HG02623 (cell line): ENCODE measurements at regions not wholly inside any gene's neighbourhood (a gene's known extent, or its start where the extent isn't known, plus 50 kb on each side); places are given as distances from the start of the nearest gene placed in this dataset.

ENCODE experiments used
- ATAC-seq: cut with Tn5 transposase; IDR thresholded peaks from one replicate; pipeline ENCODE4 v1.9.1; 2021; ENCODE audit warnings: moderate library complexity; ENCODE audit not compliant: unreplicated experiment

DNA sequence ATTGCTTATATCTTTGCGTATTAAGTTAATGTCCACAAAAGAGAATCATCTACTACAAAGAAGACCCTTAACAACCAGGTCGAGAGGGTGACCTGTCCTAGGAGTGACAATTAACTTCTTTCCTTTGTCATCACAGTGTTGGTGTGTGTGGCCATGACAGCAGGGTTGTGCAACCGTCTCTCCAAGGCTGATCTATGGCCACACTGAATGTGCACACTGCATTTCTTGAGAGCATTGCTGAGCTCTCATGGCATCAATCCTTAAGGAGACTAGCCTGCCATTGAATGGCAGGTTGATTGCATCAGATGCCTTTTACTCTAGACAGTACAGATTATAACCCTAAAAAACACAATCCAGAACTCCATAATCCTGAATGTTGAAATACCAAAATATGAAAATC, 86.5 kb upstream of the OLFM3 start:
- no peak for ATAC-seq

DNA sequence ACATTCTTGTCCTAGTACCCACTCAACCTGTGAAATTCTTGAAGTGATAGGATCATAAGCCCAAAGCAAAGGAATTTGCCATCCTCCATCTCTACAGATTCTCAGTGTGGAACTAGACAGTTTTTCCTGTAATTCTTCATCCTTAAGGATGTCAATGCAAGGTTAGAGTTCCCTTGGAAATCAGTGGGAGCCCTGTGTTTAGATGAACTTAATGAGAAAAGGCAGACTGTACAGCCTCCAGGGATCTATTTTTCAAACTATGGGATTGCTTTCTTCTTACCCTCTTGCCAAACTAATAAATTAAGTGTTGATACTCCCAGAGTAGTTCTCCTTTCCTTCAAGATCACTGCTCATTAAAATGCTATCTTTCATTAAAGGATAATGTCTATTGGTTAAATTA, 78.1 kb upstream of the OLFM3 start:
- ATAC-seq, result no peak

DNA sequence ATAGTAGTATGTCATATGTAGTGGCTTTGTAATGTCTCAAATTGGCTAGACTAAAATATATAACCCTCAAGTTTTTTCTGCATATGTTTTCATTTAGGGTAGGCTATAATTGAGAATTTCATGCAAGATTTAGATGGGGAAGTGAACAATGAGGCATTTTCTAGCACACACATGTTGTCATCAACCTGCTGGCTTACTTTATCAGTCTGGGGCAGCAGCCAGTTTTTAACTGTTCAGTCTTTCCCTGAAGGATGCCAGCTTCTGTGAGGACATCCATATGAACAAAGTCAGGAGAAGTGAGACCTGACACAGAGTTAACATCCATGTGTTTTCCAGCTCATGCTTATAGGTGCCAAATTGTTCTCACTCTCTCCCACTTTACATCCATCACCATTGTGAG, 74.7 kb upstream of the OLFM3 start:
- ATAC-seq, result no peak

DNA sequence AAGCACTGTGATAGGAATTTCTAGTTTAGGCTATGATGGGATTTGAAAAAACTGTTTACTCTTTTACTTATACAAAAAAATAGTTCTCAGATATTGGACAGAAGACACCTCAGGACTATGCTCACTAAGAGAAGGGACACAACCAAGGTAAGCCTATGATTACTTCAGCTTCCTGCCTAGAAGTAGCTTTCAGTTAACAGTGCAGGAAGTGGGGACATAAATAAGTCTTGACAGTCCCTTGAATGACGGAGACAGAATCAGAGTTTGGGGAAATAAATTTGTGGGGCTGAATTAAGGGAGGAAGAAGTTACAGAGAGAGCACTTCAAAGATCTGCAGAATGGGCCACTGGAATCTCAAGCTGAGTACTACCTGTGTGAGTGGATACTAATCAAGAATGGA, 53.8 kb upstream of the OLFM3 start:
- no peak for ATAC-seq

DNA sequence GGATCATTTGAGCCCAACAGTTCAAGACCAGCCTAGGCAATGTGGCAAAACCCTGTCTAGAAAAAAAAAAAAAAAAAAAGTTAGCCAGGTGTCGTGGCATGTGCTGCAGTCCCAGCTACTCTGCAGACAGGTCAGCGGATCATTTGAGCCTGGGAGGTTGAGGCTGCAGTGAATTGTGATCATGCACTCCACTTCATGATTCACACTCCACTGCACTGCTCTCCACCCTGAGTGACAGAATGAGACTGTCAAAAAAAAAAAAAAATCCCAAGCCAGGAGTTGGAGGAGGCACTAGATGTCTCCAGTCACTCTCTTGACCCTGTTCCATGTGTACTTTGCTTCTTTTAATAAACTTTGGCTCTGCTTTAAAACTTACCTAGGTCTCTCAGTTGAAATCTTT, 51.0 kb upstream of the OLFM3 start:
- no peak for ATAC-seq
